ENCODE measurements at regions not wholly inside any gene's neighbourhood (a gene's known extent, or its start where the extent isn't known, plus 50 kb on each side); places are given as distances from the start of the nearest gene placed in this dataset.

DNA sequence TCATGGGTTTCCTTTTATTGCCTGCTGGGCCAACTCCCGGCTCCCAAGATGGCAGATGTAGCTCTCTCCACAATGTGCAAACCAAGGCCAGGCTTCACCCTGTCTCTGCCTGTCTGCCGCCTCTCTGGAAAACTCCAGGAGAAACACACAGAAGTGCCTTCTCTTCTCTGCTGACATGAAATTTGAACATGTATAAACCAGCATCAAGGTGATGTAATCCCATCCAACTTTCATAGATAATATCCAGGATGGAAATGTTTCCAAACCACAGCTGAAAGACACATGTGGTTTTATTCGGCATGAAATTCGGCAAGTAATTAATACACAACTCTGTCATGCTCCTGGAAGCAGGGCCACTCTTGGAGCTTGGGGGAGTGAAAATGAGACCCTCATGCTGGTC, 297.2 kb downstream of the C7orf25 start:
- Histone ChIP-seq H3K9me3 (ENCODE audit: control insufficient read depth, insufficient read depth, low read depth, low read length) (no peaks in the 10 kb centered on the region), H3K4me3 (ENCODE audit: low read depth in 2 of 2, low read length in 2 of 2) (no peak overlapping the region), H3K27ac (ENCODE audit: low read length) (no peak overlapping the region), H3K36me3 (ENCODE audit: control insufficient read depth, insufficient read depth, low read length) (no peaks in the 10 kb centered on the region), H3K27me3 (ENCODE audit: control insufficient read depth, insufficient read depth, low read length) (no peaks in the 10 kb centered on the region), H3K4me1 (ENCODE audit: control insufficient read depth, insufficient read depth, low read length) (no peaks in the 10 kb centered on the region)
- CTCF ChIA-PET = no interaction called here
- TF ChIP-seq, protein P1, sequence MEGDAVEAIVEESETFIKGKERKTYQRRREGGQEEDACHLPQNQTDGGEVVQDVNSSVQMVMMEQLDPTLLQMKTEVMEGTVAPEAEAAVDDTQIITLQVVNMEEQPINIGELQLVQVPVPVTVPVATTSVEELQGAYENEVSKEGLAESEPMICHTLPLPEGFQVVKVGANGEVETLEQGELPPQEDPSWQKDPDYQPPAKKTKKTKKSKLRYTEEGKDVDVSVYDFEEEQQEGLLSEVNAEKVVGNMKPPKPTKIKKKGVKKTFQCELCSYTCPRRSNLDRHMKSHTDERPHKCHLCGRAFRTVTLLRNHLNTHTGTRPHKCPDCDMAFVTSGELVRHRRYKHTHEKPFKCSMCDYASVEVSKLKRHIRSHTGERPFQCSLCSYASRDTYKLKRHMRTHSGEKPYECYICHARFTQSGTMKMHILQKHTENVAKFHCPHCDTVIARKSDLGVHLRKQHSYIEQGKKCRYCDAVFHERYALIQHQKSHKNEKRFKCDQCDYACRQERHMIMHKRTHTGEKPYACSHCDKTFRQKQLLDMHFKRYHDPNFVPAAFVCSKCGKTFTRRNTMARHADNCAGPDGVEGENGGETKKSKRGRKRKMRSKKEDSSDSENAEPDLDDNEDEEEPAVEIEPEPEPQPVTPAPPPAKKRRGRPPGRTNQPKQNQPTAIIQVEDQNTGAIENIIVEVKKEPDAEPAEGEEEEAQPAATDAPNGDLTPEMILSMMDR (IDR thresholded peaks at IDR 0.05) = no peak
- TF ChIP-seq, protein P2, sequence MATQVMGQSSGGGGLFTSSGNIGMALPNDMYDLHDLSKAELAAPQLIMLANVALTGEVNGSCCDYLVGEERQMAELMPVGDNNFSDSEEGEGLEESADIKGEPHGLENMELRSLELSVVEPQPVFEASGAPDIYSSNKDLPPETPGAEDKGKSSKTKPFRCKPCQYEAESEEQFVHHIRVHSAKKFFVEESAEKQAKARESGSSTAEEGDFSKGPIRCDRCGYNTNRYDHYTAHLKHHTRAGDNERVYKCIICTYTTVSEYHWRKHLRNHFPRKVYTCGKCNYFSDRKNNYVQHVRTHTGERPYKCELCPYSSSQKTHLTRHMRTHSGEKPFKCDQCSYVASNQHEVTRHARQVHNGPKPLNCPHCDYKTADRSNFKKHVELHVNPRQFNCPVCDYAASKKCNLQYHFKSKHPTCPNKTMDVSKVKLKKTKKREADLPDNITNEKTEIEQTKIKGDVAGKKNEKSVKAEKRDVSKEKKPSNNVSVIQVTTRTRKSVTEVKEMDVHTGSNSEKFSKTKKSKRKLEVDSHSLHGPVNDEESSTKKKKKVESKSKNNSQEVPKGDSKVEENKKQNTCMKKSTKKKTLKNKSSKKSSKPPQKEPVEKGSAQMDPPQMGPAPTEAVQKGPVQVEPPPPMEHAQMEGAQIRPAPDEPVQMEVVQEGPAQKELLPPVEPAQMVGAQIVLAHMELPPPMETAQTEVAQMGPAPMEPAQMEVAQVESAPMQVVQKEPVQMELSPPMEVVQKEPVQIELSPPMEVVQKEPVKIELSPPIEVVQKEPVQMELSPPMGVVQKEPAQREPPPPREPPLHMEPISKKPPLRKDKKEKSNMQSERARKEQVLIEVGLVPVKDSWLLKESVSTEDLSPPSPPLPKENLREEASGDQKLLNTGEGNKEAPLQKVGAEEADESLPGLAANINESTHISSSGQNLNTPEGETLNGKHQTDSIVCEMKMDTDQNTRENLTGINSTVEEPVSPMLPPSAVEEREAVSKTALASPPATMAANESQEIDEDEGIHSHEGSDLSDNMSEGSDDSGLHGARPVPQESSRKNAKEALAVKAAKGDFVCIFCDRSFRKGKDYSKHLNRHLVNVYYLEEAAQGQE (IDR thresholded peaks at IDR 0.05; ENCODE audit: insufficient read depth in 1 of 2, low read depth in 2 of 2, low read length in 1 of 2) = no peak
- TF ChIP-seq POLR2AphosphoS5 (IDR thresholded peaks at IDR 0.05; ENCODE audit: low read depth, low read length) (no peak), SIN3A (IDR thresholded peaks at IDR 0.05; ENCODE audit: borderline replicate concordance, insufficient read depth, low read depth, low read length) (no peak), TCF7L2 (IDR thresholded peaks at IDR 0.05; ENCODE audit: low read depth, low read length) (no peak)
- POLR2A ChIA-PET = no interaction called here
- no TSS peak for BruUV-seq (replicated peaks)
- in situ Hi-C loops (cut with HindIII; ENCODE audit: low pct_unique_long_range_greater_than_20kb, low sequenced_read_pairs) (no loop called here), intact Hi-C loops (cut with micrococcal nuclease; ENCODE audit: unreplicated experiment) (no loop called here)
- ATAC-seq = no peak
- no peak for DNase-seq (ENCODE audit: low read depth, low spot score)

DNA sequence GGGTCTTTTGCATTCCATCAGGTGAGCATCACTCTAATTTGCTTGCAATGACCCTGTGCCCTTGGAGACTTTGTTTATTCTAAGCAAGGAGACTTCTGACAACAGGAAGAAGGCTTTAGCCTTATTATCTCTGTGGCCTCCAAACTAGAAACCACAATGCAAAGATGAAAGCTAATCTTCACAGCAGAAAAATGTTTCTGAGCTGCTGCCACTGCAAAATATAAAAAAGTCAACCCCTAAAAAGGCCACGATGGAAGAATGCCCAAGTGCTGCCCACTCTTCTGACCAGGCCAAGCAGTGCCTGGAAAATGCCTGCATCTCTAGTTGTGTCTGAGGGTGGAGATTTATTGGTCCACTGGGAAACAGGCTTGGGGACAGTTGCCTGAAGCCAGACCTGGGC, 299.9 kb downstream of the C7orf25 start:
- no peak for ATAC-seq
- H3K27me3 ChIP-seq (ENCODE audit: control insufficient read depth, insufficient read depth, low read length) = no peaks in the 10 kb centered on the region
- TF ChIP-seq TCF7L2 (IDR thresholded peaks at IDR 0.05; ENCODE audit: low read depth, low read length) = no peak
- no peak for TF ChIP-seq POLR2AphosphoS5 (IDR thresholded peaks at IDR 0.05; ENCODE audit: low read depth, low read length)
- TF ChIP-seq, protein P2 (IDR thresholded peaks at IDR 0.05; ENCODE audit: insufficient read depth in 1 of 2, low read depth in 2 of 2, low read length in 1 of 2) = no peak
- TF ChIP-seq, protein P1 (IDR thresholded peaks at IDR 0.05) = no peak
- no peak for TF ChIP-seq SIN3A (IDR thresholded peaks at IDR 0.05; ENCODE audit: borderline replicate concordance, insufficient read depth, low read depth, low read length)
- no peaks in the 10 kb centered on the region for H3K36me3 ChIP-seq (ENCODE audit: control insufficient read depth, insufficient read depth, low read length)
- no peak overlapping the region for H3K27ac ChIP-seq (ENCODE audit: low read length)
- POLR2A ChIA-PET = no interaction called here
- in situ Hi-C loops (cut with HindIII; ENCODE audit: low pct_unique_long_range_greater_than_20kb, low sequenced_read_pairs) (no loop called here), intact Hi-C loops (cut with micrococcal nuclease; ENCODE audit: unreplicated experiment) (no loop called here)
- no peaks in the 10 kb centered on the region for H3K9me3 ChIP-seq (ENCODE audit: control insufficient read depth, insufficient read depth, low read depth, low read length)
- no peaks in the 10 kb centered on the region for H3K4me1 ChIP-seq (ENCODE audit: control insufficient read depth, insufficient read depth, low read length)
- no peak overlapping the region for H3K4me3 ChIP-seq (ENCODE audit: low read depth in 2 of 2, low read length in 2 of 2)
- CTCF ChIA-PET = no interaction called here
- DNase-seq (ENCODE audit: low read depth, low spot score) = no peak
- BruUV-seq (replicated peaks) = no TSS peak
